ENCODE measurements at regions not wholly inside any gene's neighbourhood (a gene's known extent, or its start where the extent isn't known, plus 50 kb on each side); places are given as distances from the start of the nearest gene placed in this dataset.

DNA sequence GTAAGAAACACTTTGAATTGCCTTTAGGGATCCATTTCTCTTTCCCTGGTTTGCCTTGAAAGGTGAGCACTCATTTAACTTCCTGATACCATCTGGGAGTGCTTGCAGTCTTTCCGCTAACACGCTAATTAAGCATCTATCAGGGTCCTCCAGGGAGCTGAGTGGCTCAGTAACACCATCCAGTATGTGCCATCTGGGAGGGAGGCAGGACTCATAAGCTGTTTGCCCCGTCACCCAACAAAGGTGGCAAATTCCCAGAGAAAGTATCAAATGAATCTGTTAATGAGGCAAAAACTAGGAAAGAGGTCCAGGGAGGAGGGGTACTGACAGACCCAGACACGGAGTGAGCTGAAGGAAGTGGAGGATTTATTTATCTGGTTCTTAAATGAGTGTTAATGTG, 430.9 kb downstream of the HLX start:
- Histone ChIP-seq H3K4me1 (ENCODE audit: control insufficient read depth, extremely low read depth, insufficient read depth, low read length) (no peaks in the 10 kb centered on the region), H4K20me1 (ENCODE audit: control insufficient read depth, extremely low read depth, insufficient read depth, low read length) (no peaks in the 10 kb centered on the region), H2AFZ (ENCODE audit: control insufficient read depth, low read length) (no peak overlapping the region), H3K9ac (ENCODE audit: control insufficient read depth, extremely low read depth, insufficient read depth, low read length) (no peak overlapping the region), H3K9me3 (ENCODE audit: control insufficient read depth, low read depth, low read length) (no peaks in the 10 kb centered on the region), H3K9me1 (ENCODE audit: control insufficient read depth, extremely low read depth, insufficient read depth, low read length) (no peaks in the 10 kb centered on the region), H3K4me3 (ENCODE audit: control insufficient read depth in 2 of 3, extremely low read depth in 1 of 3, insufficient read depth in 2 of 3, low read depth in 1 of 3, low read length in 3 of 3) (no peak overlapping the region), H3K79me2 (ENCODE audit: control insufficient read depth, insufficient read depth, low read length) (no peaks in the 10 kb centered on the region), H3K4me2 (ENCODE audit: control insufficient read depth, extremely low read depth, insufficient read depth, low read depth, low read length) (no peak overlapping the region), H3K27me3 (ENCODE audit: control insufficient read depth, extremely low read depth, insufficient read depth, low read length) (no peaks in the 10 kb centered on the region), H3K27ac (ENCODE audit: control insufficient read depth, insufficient read depth, low read length) (no peak overlapping the region), H3K36me3 (ENCODE audit: control insufficient read depth in 2 of 2, extremely low read depth in 1 of 2, insufficient read depth in 2 of 2, low read length in 2 of 2) (no peaks in the 10 kb centered on the region)
- TF ChIP-seq, protein P1, sequence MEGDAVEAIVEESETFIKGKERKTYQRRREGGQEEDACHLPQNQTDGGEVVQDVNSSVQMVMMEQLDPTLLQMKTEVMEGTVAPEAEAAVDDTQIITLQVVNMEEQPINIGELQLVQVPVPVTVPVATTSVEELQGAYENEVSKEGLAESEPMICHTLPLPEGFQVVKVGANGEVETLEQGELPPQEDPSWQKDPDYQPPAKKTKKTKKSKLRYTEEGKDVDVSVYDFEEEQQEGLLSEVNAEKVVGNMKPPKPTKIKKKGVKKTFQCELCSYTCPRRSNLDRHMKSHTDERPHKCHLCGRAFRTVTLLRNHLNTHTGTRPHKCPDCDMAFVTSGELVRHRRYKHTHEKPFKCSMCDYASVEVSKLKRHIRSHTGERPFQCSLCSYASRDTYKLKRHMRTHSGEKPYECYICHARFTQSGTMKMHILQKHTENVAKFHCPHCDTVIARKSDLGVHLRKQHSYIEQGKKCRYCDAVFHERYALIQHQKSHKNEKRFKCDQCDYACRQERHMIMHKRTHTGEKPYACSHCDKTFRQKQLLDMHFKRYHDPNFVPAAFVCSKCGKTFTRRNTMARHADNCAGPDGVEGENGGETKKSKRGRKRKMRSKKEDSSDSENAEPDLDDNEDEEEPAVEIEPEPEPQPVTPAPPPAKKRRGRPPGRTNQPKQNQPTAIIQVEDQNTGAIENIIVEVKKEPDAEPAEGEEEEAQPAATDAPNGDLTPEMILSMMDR (optimal IDR thresholded peaks at IDR 0.05 in 1 of 3, IDR thresholded peaks at IDR 0.05 in 1 of 3, conservative IDR thresholded peaks at IDR 0.05 in 1 of 3; ENCODE audit: extremely low read depth in 1 of 3, insufficient read depth in 2 of 3, low read length in 3 of 3), result no peak
- TF ChIP-seq EZH2 (IDR thresholded peaks at IDR 0.05; ENCODE audit: low read length), result no peak
- no peak for FAIRE-seq
- no peak for DNase-seq (ENCODE audit: low read depth, low spot score)
- dilution Hi-C loops (cut with MboI; ENCODE audit: extremely low pct_ligation_motif_present, low sequenced_read_pairs), result no loop called here

DNA sequence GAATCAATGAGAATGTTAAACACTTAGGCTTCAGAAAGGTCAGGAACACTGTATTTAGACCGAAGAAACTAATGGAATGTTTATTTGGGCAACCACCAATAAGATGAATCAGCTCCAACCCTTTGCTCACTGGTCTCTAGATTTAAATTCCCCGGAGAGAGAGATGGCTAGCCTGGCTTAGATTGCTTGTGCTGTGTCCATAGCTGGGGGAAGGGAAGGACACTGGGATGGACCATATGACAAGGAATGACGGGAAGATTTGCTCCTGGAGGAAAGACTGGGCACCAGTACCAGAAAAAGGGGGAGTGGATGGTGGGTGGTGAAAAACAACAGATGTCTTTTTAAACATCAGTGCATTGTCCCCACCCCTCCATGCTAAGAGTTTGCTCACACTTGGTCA, 426.6 kb downstream of the DUSP10 start:
- Histone ChIP-seq H3K36me3 (ENCODE audit: control insufficient read depth in 2 of 2, extremely low read depth in 1 of 2, insufficient read depth in 2 of 2, low read length in 2 of 2) (no peaks in the 10 kb centered on the region), H3K9me1 (ENCODE audit: control insufficient read depth, extremely low read depth, insufficient read depth, low read length) (no peaks in the 10 kb centered on the region), H3K9me3 (ENCODE audit: control insufficient read depth, low read depth, low read length) (no peaks in the 10 kb centered on the region), H3K4me2 (ENCODE audit: control insufficient read depth, extremely low read depth, insufficient read depth, low read depth, low read length) (no peak overlapping the region), H4K20me1 (ENCODE audit: control insufficient read depth, extremely low read depth, insufficient read depth, low read length) (no peaks in the 10 kb centered on the region), H3K79me2 (ENCODE audit: control insufficient read depth, insufficient read depth, low read length) (no peaks in the 10 kb centered on the region), H3K9ac (ENCODE audit: control insufficient read depth, extremely low read depth, insufficient read depth, low read length) (no peak overlapping the region), H3K27me3 (ENCODE audit: control insufficient read depth, extremely low read depth, insufficient read depth, low read length) (no peaks in the 10 kb centered on the region), H2AFZ (ENCODE audit: control insufficient read depth, low read length) (no peak overlapping the region), H3K27ac (ENCODE audit: control insufficient read depth, insufficient read depth, low read length) (no peak overlapping the region), H3K4me3 (ENCODE audit: control insufficient read depth in 2 of 3, extremely low read depth in 1 of 3, insufficient read depth in 2 of 3, low read depth in 1 of 3, low read length in 3 of 3) (no peak overlapping the region), H3K4me1 (ENCODE audit: control insufficient read depth, extremely low read depth, insufficient read depth, low read length) (no peaks in the 10 kb centered on the region)
- dilution Hi-C loops (cut with MboI; ENCODE audit: extremely low pct_ligation_motif_present, low sequenced_read_pairs), result no loop called here
- FAIRE-seq (no peak), DNase-seq (ENCODE audit: low read depth, low spot score) (no peak)
- no peak for TF ChIP-seq EZH2 (IDR thresholded peaks at IDR 0.05; ENCODE audit: low read length)
- TF ChIP-seq, protein P1 (optimal IDR thresholded peaks at IDR 0.05 in 1 of 3, IDR thresholded peaks at IDR 0.05 in 1 of 3, conservative IDR thresholded peaks at IDR 0.05 in 1 of 3; ENCODE audit: extremely low read depth in 1 of 3, insufficient read depth in 2 of 3, low read length in 3 of 3), result no peak
